WTC11 (cell line): ENCODE measurements at regions not wholly inside any gene's neighbourhood (a gene's known extent, or its start where the extent isn't known, plus 50 kb on each side); places are given as distances from the start of the nearest gene placed in this dataset.
A peak's percentile ranks its signal among the peaks of the same experiment; 100 is the strongest.

Experiments used
- ATAC-seq: fragments of 200-7000 bp; cut with Tn5 transposase; 2 replicates; pipeline ENCODE4 v1.10.0; 2021; ENCODE audit warnings: mild to moderate bottlenecking, moderate library complexity
- CTCF ChIA-PET: fragments of 300-600 bp; sonication (Branson Sonifier 250); formaldehyde crosslinking; loops from one replicate; lab custom pipeline; 2021; ENCODE audit warnings: antibody characterized with exemption; lab: Charles Lee
- POLR2A ChIA-PET: fragments of 350-600 bp; sonication (Branson Sonifier 250); formaldehyde crosslinking; loops from one replicate; lab custom pipeline; 2021; ENCODE audit warnings: antibody characterized with exemption; lab: Charles Lee
- DNase-seq: peaks from one replicate; pipeline ENCODE4 v3.0.0; 2021; ENCODE audit warnings: low spot score
- H3K27ac Mint-ChIP-seq: 2 replicates; pipeline ENCODE4 v1.8.0; 2021; ENCODE audit warnings: mixed read lengths
- H3K27me3 Mint-ChIP-seq: 2 replicates; pipeline ENCODE4 v1.8.0; 2021; ENCODE audit warnings: low read depth, mild to moderate bottlenecking, moderate library complexity, mixed read lengths
- H3K36me3 Mint-ChIP-seq: 2 replicates; pipeline ENCODE4 v1.8.0; 2021; ENCODE audit warnings: mixed read lengths
- H3K4me1 Mint-ChIP-seq: 2 replicates; pipeline ENCODE4 v1.8.0; 2022; ENCODE audit warnings: mixed read lengths
- H3K4me3 Mint-ChIP-seq: 2 replicates; pipeline ENCODE4 v1.8.0; 2021; ENCODE audit warnings: mild to moderate bottlenecking, moderate library complexity, mixed read lengths
- H3K9me3 Mint-ChIP-seq: 2 replicates; pipeline ENCODE4 v1.8.0; 2021; ENCODE audit warnings: mixed read lengths
- CBFB ChIP-seq: sonication (generic); formaldehyde crosslinking; IDR thresholded peaks from 2 replicates; pipeline ENCODE4 v1.8.1; 2022; ENCODE audit warnings: mild to moderate bottlenecking, low read depth, missing genetic modification reagents
- CREB1 ChIP-seq: sonication (generic); formaldehyde crosslinking; IDR thresholded peaks from 2 replicates; pipeline ENCODE4 v1.8.0; 2023; ENCODE audit warnings: mild to moderate bottlenecking, missing genetic modification reagents
- ESRRA ChIP-seq: sonication (generic); formaldehyde crosslinking; IDR thresholded peaks from 2 replicates; pipeline ENCODE4 v1.8.1; 2022; ENCODE audit warnings: mild to moderate bottlenecking, missing genetic modification reagents, borderline replicate concordance
- ETV6 ChIP-seq: sonication (generic); formaldehyde crosslinking; IDR thresholded peaks from 2 replicates; pipeline ENCODE4 v1.8.1; 2022; ENCODE audit warnings: mild to moderate bottlenecking, missing genetic modification reagents
- FOXJ3 ChIP-seq: sonication (generic); formaldehyde crosslinking; IDR thresholded peaks from 2 replicates; pipeline ENCODE4 v1.9.0; 2021; ENCODE audit warnings: missing genetic modification reagents, mild to moderate bottlenecking, borderline replicate concordance
- JUN ChIP-seq: sonication (generic); formaldehyde crosslinking; IDR thresholded peaks from 2 replicates; pipeline ENCODE4 v1.8.0; 2023; ENCODE audit warnings: mild to moderate bottlenecking, missing genetic modification reagents
- MYBL2 ChIP-seq: sonication (generic); formaldehyde crosslinking; IDR thresholded peaks from 2 replicates; pipeline ENCODE4 v1.8.1; 2023; ENCODE audit warnings: mild to moderate bottlenecking, moderate library complexity, missing genetic modification reagents
- PRRX2 ChIP-seq: fragments of 250-450 bp; sonication (Bioruptor Pico); IDR thresholded peaks from 2 replicates; pipeline ENCODE4 v1.8.0; 2021; ENCODE audit warnings: mild to moderate bottlenecking
- SMAD3 ChIP-seq: sonication (generic); formaldehyde crosslinking; IDR thresholded peaks from 2 replicates; pipeline ENCODE4 v1.8.0; 2022; ENCODE audit warnings: missing genetic modification reagents, mild to moderate bottlenecking, borderline replicate concordance
- SMAD4 ChIP-seq: sonication (generic); formaldehyde crosslinking; IDR thresholded peaks from 2 replicates; pipeline ENCODE4 v1.8.0; 2022; ENCODE audit warnings: mild to moderate bottlenecking, missing genetic modification reagents
- TEAD1 ChIP-seq: sonication (generic); formaldehyde crosslinking; IDR thresholded peaks from 2 replicates; pipeline ENCODE4 v1.8.0; 2022; ENCODE audit warnings: mild to moderate bottlenecking, missing genetic modification reagents
- ZNF317 ChIP-seq: sonication (generic); formaldehyde crosslinking; IDR thresholded peaks from 2 replicates; pipeline ENCODE4 v1.8.1; 2023; ENCODE audit warnings: low read depth, mild to moderate bottlenecking, moderate library complexity, missing genetic modification reagents, borderline replicate concordance
- ZNF396 ChIP-seq: fragments of 250-450 bp; sonication (Bioruptor Pico); IDR thresholded peaks from 2 replicates; pipeline ENCODE4 v1.8.0; 2021; ENCODE audit warnings: mild to moderate bottlenecking, moderate library complexity, borderline replicate concordance
- TF ChIP-seq, protein P1 (sequence below): sonication (generic); formaldehyde crosslinking; IDR thresholded peaks from 2 replicates; pipeline ENCODE4 v1.8.1; 2022; ENCODE audit warnings: mild to moderate bottlenecking, moderate library complexity, missing genetic modification reagents
- TF ChIP-seq, protein P2 (sequence below): fragments of 250-450 bp; sonication (Bioruptor Pico); IDR thresholded peaks from 2 replicates; pipeline ENCODE4 v1.9.0; 2021; ENCODE audit warnings: mild to moderate bottlenecking
- TF ChIP-seq, protein P3 (sequence below): sonication (generic); formaldehyde crosslinking; IDR thresholded peaks from 2 replicates; pipeline ENCODE4 v1.8.1; 2023; ENCODE audit warnings: mild to moderate bottlenecking, missing genetic modification reagents
- TF ChIP-seq, protein P4 (sequence below): sonication (generic); formaldehyde crosslinking; IDR thresholded peaks from 2 replicates; pipeline ENCODE4 v1.8.1; 2022; ENCODE audit warnings: missing genetic modification reagents, borderline replicate concordance
- TF ChIP-seq, protein P5 (sequence below): sonication (generic); formaldehyde crosslinking; conservative IDR thresholded peaks from 2 replicates; pipeline ENCODE4 v1.8.1; 2022; ENCODE audit warnings: mild to moderate bottlenecking, missing genetic modification reagents
- TF ChIP-seq, protein P6 (sequence below): sonication (generic); formaldehyde crosslinking; IDR thresholded peaks from 2 replicates; pipeline ENCODE4 v1.8.1; 2023; ENCODE audit warnings: mild to moderate bottlenecking, missing genetic modification reagents, moderate library complexity
- TF ChIP-seq, protein P7 (sequence below): sonication (generic); formaldehyde crosslinking; IDR thresholded peaks from 2 replicates; pipeline ENCODE4 v1.8.0; 2022; ENCODE audit warnings: missing genetic modification reagents

DNA sequence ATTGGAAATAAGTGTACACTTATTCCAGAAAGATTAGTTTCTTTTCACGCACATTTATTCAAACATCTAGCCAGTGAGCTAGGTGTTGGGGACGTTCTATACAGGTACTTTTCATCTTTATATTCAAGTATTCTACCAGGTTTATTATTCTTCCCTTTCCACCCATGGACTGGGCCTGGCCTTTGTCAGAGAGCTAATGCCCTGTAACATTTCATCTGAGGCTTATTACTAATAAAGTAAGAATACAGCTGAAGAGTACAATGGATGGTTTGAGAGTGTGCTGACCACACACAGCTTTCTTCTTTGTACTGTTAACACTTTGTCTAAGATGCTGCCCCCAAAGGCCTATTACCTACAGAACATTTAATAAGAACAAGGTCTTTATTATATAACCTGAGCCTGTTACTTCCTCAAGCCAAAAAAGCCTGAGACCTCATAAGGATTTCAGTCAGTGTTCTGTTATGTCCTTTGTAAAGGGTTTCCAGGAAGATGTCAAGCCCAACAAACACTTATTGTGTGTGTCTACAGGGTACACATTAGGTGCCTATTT, 93.5 kb downstream of the ZNF608 start:
- ChIA-PET CTCF (no interaction called here), POLR2A (interaction anchor here (0.6 kb wide), 1 partner anchor 74 kb away, joined by 4 read pairs; no protein-coding TSS in a partner anchor)
- no peaks in the 10 kb centered on the region for H3K27me3 Mint-ChIP-seq
- DNase-seq (no peak), ATAC-seq (no peak)
- H3K36me3 Mint-ChIP-seq = peaks cover 16% of the 10 kb centered on the region
- no peak for TF ChIP-seq ETV6 (CRISPR knock-in tag)
- no peaks in the 10 kb centered on the region for H3K9me3 Mint-ChIP-seq
- H3K4me1 Mint-ChIP-seq = peaks cover 54% of the 10 kb centered on the region
- no peak overlapping the region for H3K27ac Mint-ChIP-seq
- H3K4me3 Mint-ChIP-seq = no peak overlapping the region

DNA sequence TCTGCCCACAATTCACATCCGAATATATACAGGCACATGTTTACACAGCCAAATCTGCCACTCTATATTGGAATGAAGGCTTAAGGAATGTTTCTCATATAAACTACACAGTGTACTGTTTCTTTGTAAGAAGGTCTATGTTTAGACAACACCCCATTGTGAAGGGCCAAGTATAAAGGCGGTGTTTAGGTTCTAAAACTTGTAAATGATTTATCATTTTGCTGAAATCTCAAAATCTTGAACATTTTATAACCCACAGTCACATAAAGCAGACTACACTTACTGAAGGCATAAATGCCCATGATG, 94.0 kb downstream of the ZNF608 start:
- no peaks in the 10 kb centered on the region for H3K9me3 Mint-ChIP-seq

DNA sequence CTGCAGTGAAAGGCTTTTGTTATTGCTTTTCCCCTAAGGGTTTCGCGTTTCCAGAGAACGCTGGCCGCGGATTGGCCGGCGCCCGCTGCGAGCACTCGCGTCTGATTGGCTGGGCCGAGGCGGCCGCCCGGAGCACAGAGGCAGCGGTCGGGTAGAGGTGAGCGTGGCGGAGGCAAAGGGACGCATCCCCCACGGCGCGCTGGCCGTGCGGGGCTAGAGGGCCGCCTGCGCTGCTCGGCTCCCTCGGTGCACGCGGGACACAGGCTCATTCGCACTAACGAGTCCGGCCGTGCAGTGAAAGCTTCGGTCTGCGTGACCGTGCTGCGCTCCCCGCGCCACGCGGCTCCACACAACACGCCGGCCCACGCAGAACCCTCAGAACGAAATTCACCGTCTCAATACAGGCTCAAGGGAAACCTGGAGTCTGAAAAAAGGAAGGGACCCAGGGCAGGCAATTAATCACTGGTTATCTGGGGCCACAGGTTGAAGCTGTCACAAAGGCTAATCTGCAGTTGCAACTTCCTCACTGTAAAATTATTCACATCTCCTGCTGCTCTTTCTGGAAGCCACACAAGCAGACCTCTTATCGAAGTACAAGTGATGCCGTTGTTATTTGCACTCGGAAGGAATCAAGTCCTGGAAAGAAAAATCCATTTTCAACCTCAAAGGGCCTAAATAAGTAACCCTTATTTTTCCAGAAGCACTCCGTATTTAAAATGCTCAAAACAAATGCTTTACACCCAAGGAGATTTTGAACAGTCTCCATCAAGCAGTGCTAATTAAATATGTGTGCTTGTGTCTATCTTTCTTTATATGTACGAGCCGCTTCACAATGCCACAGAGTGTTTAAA, 94.6 kb downstream of the ZNF608 start:
- DNase-seq (peak; percentile 81), ATAC-seq (peak; percentile 96)
- Mint-ChIP-seq H3K27ac (peak overlapping the region; percentile 81), H3K4me3 (peak overlapping the region; percentile 63), H3K4me1 (peaks cover 53% of the 10 kb centered on the region), H3K36me3 (peaks cover 25% of the 10 kb centered on the region), H3K27me3 (no peaks in the 10 kb centered on the region), H3K9me3 (no peaks in the 10 kb centered on the region)
- POLR2A ChIA-PET = no interaction called here
- CTCF ChIA-PET = no interaction called here
- TF ChIP-seq, protein P1, sequence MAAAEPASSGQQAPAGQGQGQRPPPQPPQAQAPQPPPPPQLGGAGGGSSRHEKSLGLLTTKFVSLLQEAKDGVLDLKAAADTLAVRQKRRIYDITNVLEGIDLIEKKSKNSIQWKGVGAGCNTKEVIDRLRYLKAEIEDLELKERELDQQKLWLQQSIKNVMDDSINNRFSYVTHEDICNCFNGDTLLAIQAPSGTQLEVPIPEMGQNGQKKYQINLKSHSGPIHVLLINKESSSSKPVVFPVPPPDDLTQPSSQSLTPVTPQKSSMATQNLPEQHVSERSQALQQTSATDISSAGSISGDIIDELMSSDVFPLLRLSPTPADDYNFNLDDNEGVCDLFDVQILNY (CRISPR knock-in tag) = no peak
- peak; percentile 80 for TF ChIP-seq CREB1
- TF ChIP-seq, protein P2, sequence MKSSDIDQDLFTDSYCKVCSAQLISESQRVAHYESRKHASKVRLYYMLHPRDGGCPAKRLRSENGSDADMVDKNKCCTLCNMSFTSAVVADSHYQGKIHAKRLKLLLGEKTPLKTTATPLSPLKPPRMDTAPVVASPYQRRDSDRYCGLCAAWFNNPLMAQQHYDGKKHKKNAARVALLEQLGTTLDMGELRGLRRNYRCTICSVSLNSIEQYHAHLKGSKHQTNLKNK = no peak
- 0 out of 2 replicates have a peak, but pooled peaks have one; percentile 36 for TF ChIP-seq ZNF396 (CRISPR knock-in tag)
- TF ChIP-seq SMAD3 = peak; percentile 65; the same call in 1 of the 2 replicates
- no peak for TF ChIP-seq FOXJ3 (CRISPR knock-in tag)
- TF ChIP-seq PRRX2 = no peak
- TF ChIP-seq, protein P3, sequence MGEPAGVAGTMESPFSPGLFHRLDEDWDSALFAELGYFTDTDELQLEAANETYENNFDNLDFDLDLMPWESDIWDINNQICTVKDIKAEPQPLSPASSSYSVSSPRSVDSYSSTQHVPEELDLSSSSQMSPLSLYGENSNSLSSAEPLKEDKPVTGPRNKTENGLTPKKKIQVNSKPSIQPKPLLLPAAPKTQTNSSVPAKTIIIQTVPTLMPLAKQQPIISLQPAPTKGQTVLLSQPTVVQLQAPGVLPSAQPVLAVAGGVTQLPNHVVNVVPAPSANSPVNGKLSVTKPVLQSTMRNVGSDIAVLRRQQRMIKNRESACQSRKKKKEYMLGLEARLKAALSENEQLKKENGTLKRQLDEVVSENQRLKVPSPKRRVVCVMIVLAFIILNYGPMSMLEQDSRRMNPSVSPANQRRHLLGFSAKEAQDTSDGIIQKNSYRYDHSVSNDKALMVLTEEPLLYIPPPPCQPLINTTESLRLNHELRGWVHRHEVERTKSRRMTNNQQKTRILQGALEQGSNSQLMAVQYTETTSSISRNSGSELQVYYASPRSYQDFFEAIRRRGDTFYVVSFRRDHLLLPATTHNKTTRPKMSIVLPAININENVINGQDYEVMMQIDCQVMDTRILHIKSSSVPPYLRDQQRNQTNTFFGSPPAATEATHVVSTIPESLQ = no peak

More for the DNA sequence above, 94.0 kb downstream of the ZNF608 start:
- Mint-ChIP-seq H3K4me1 (peaks cover 49% of the 10 kb centered on the region), H3K27ac (no peak overlapping the region; the same call in 1 of the 2 replicates), H3K27me3 (no peaks in the 10 kb centered on the region), H3K36me3 (peaks cover 19% of the 10 kb centered on the region), H3K4me3 (peak overlapping the region; percentile 63)
- no peak for ATAC-seq
- ChIA-PET POLR2A (no interaction called here), CTCF (no interaction called here)
- no peak for DNase-seq
- TF ChIP-seq JUN (CRISPR knock-in tag) = no peak
- TF ChIP-seq, protein P4, sequence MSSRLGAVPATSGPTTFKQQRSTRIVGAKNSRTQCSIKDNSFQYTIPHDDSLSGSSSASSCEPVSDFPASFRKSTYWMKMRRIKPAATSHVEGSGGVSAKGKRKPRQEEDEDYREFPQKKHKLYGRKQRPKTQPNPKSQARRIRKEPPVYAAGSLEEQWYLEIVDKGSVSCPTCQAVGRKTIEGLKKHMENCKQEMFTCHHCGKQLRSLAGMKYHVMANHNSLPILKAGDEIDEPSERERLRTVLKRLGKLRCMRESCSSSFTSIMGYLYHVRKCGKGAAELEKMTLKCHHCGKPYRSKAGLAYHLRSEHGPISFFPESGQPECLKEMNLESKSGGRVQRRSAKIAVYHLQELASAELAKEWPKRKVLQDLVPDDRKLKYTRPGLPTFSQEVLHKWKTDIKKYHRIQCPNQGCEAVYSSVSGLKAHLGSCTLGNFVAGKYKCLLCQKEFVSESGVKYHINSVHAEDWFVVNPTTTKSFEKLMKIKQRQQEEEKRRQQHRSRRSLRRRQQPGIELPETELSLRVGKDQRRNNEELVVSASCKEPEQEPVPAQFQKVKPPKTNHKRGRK (CRISPR knock-in tag) = no peak
- no peak for TF ChIP-seq MYBL2
- TF ChIP-seq SMAD4 (CRISPR knock-in tag) = no peak
- no peak for TF ChIP-seq CBFB
- TF ChIP-seq, protein P5, sequence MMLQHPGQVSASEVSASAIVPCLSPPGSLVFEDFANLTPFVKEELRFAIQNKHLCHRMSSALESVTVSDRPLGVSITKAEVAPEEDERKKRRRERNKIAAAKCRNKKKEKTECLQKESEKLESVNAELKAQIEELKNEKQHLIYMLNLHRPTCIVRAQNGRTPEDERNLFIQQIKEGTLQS (CRISPR knock-in tag) = no peak
- no peak for TF ChIP-seq ESRRA
- TF ChIP-seq, protein P2 = no peak
- TF ChIP-seq TEAD1 = no peak
- no peak for TF ChIP-seq ZNF317 (CRISPR knock-in tag)
- TF ChIP-seq, protein P6, sequence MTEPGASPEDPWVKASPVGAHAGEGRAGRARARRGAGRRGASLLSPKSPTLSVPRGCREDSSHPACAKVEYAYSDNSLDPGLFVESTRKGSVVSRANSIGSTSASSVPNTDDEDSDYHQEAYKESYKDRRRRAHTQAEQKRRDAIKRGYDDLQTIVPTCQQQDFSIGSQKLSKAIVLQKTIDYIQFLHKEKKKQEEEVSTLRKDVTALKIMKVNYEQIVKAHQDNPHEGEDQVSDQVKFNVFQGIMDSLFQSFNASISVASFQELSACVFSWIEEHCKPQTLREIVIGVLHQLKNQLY (CRISPR knock-in tag) = no peak
- TF ChIP-seq, protein P7, sequence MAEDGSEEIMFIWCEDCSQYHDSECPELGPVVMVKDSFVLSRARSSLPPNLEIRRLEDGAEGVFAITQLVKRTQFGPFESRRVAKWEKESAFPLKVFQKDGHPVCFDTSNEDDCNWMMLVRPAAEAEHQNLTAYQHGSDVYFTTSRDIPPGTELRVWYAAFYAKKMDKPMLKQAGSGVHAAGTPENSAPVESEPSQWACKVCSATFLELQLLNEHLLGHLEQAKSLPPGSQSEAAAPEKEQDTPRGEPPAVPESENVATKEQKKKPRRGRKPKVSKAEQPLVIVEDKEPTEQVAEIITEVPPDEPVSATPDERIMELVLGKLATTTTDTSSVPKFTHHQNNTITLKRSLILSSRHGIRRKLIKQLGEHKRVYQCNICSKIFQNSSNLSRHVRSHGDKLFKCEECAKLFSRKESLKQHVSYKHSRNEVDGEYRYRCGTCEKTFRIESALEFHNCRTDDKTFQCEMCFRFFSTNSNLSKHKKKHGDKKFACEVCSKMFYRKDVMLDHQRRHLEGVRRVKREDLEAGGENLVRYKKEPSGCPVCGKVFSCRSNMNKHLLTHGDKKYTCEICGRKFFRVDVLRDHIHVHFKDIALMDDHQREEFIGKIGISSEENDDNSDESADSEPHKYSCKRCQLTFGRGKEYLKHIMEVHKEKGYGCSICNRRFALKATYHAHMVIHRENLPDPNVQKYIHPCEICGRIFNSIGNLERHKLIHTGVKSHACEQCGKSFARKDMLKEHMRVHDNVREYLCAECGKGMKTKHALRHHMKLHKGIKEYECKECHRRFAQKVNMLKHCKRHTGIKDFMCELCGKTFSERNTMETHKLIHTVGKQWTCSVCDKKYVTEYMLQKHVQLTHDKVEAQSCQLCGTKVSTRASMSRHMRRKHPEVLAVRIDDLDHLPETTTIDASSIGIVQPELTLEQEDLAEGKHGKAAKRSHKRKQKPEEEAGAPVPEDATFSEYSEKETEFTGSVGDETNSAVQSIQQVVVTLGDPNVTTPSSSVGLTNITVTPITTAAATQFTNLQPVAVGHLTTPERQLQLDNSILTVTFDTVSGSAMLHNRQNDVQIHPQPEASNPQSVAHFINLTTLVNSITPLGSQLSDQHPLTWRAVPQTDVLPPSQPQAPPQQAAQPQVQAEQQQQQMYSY (CRISPR knock-in tag) = no peak
